Progenitor cell of endocrine pancreas (in vitro differentiated cells): ENCODE measurements at regions not wholly inside any gene's neighbourhood (a gene's known extent, or its start where the extent isn't known, plus 50 kb on each side); places are given as distances from the start of the nearest gene placed in this dataset.

Experiments
- DNase-seq: peaks from one replicate; pipeline ENCODE4 v3.0.0; 2021; ENCODE audit warnings: low spot score; ENCODE audit not compliant: unreplicated experiment
- H3K27ac Mint-ChIP-seq: 2 replicates; pipeline ENCODE4 v1.8.0; 2021; ENCODE audit warnings: mild to moderate bottlenecking, moderate library complexity, mixed read lengths
- H3K27me3 Mint-ChIP-seq: 2 replicates; pipeline ENCODE4 v1.8.0; 2021; ENCODE audit warnings: mixed read lengths
- H3K36me3 Mint-ChIP-seq: 2 replicates; pipeline ENCODE4 v1.8.0; 2022; ENCODE audit warnings: mixed read lengths; ENCODE audit not compliant: insufficient read depth
- H3K4me1 Mint-ChIP-seq: 2 replicates; pipeline ENCODE4 v1.8.0; 2021; ENCODE audit warnings: low read depth, mixed read lengths
- H3K4me3 Mint-ChIP-seq: 2 replicates; pipeline ENCODE4 v1.8.0; 2021; ENCODE audit warnings: low read depth, mild to moderate bottlenecking, moderate library complexity, mixed read lengths
- H3K9me3 Mint-ChIP-seq: 2 replicates; pipeline ENCODE4 v1.8.0; 2021; ENCODE audit warnings: low read depth, mixed read lengths
- CTCF ChIP-seq: fragments of 200-600 bp; sonication (generic); IDR thresholded peaks from one replicate; pipeline ENCODE4 v1.5.0; 2021; ENCODE audit warnings: antibody characterized with exemption, mild to moderate bottlenecking; ENCODE audit not compliant: unreplicated experiment

DNA sequence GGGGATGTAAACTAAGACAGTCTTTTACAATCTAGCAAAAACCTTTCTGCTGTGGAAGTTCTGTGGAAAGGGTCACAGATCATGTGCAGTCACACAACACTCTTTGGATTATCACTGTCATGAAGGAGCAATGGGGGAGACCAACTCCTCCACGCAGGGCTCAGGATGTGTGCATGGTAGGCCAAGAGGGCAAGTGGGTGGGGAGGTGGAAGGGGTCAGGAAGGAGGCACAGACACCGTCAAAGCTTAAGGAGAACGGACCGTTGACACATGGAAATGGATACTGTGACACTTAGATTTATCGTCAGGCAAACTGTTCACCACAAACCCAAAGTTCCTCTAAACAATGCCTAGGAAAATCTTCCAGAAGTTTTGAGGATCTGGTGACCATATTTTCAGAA is 215.8 kb downstream of the PAX1 start:
- H3K9me3 Mint-ChIP-seq, result no peaks in the 10 kb centered on the region
- no peak for TF ChIP-seq CTCF
- no peaks in the 10 kb centered on the region for H3K36me3 Mint-ChIP-seq

DNA sequence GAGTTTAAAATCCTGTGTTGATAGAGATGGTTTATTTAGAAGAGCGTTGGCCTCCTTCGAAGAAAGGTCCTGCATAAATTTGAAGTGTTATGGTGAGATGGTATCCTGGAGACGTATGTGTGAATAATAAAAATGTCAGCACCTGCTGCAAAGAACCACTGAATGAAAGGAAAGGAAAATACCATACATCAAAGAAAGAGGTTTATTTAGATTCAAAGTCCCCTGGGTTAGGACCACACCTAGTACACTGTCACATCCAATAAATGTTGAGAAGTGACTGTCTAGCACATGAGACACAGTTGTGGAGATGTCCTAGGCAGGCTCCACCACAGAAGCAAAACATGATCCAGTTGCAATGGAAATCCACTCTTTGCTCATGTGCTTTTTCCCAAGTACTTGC is 214.7 kb downstream of the PAX1 start:
- TF ChIP-seq CTCF, result no peak
- no peak overlapping the region for H3K27ac Mint-ChIP-seq
- no peaks in the 10 kb centered on the region for H3K27me3 Mint-ChIP-seq

More for the DNA sequence above, 215.8 kb downstream of the PAX1 start:
- no peaks in the 10 kb centered on the region for H3K4me1 Mint-ChIP-seq
- no peaks in the 10 kb centered on the region for H3K27me3 Mint-ChIP-seq
- H3K27ac Mint-ChIP-seq, result no peak overlapping the region
- H3K4me3 Mint-ChIP-seq, result no peak overlapping the region
- no peak for DNase-seq

GRCh38 chr20:21918398-21918797 is 212.9 kb downstream of the PAX1 start:
- Mint-ChIP-seq H3K4me1 (no peaks in the 10 kb centered on the region), H3K9me3 (peaks cover 3% of the 10 kb centered on the region), H3K36me3 (no peaks in the 10 kb centered on the region), H3K4me3 (no peak overlapping the region), H3K27ac (no peak overlapping the region), H3K27me3 (no peaks in the 10 kb centered on the region)
- no peak for DNase-seq
- no peak for TF ChIP-seq CTCF

More for the DNA sequence above, 214.7 kb downstream of the PAX1 start:
- Mint-ChIP-seq H3K36me3 (no peaks in the 10 kb centered on the region), H3K9me3 (peaks cover 3% of the 10 kb centered on the region), H3K4me1 (no peaks in the 10 kb centered on the region), H3K4me3 (no peak overlapping the region)
- DNase-seq, result no peak

GRCh38 chr20:21902391-21902790 is 196.9 kb downstream of the PAX1 start:
- no peak for DNase-seq
- Mint-ChIP-seq H3K36me3 (no peaks in the 10 kb centered on the region), H3K27me3 (no peaks in the 10 kb centered on the region), H3K27ac (no peak overlapping the region), H3K4me3 (no peak overlapping the region), H3K9me3 (peaks cover 6% of the 10 kb centered on the region), H3K4me1 (no peaks in the 10 kb centered on the region)
- no peak for TF ChIP-seq CTCF

DNA sequence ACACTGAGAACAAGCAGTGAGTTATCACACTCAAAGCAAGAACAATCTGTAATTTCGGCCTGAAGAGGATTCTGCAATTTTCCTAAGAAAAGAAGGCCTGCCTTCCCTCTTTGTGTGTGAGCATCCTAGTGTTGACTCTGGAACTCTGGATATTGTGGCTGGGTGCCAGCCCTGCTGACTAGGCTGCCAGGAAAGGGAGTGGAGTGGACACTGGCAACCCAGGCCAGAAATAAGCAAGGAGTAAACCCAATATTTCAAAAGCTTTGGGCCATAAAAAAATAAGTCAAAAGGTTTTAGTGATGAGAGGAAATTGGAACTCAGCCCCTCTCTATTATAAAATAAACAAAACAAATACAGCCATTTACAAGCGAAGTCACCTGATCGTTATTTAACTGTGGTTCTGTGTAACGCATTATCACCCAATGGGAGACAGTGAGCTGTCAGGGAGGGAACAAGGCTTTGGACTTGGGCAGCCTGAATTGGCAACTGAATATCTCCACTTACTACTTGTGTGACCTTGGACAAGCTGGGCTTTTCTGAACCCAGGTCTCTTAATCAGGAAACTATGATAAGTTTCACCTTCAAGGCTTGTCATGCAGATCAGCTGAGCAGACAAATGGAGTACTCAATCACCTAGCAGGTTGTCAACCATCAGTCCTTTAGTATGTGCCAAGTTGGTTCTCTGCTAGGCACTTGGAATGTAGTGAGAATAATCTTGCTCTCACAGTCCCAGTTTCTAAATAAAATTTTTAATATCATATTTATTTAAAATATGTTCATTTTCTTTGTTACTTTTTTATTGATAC is 196.2 kb downstream of the PAX1 start:
- H3K9me3 Mint-ChIP-seq, result peaks cover 6% of the 10 kb centered on the region
- H3K4me3 Mint-ChIP-seq, result no peak overlapping the region
- no peaks in the 10 kb centered on the region for H3K4me1 Mint-ChIP-seq
- TF ChIP-seq CTCF, result no peak
- H3K36me3 Mint-ChIP-seq, result no peaks in the 10 kb centered on the region
- H3K27ac Mint-ChIP-seq, result no peak overlapping the region
- no peak for DNase-seq
- H3K27me3 Mint-ChIP-seq, result no peaks in the 10 kb centered on the region
